ENCODE measurements at regions not wholly inside any gene's neighbourhood (a gene's known extent, or its start where the extent isn't known, plus 50 kb on each side); places are given as distances from the start of the nearest gene placed in this dataset.

DNA sequence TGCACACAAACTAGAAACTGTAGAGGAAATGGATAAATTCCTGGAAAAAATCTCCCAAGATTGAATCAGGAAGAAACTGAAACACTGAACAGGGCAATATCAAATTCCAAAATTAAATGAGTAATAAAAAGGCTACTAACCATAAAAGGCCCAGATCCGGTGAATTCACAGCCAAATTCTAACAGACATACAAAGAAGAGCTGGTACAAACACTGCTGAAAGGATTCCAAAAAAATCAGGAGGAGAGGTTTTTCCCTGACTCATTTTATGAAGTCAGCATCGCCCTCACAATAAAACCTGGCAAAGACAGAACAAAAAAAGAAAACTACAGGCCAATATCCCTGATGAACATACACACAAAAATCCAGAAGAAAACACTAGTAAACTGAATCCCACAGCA is 462.4 kb upstream of the THBS1 start:
- ChIA-PET POLR2A (no interaction called here), CTCF (no interaction called here)
- DNase-seq (ENCODE audit: low spot score) (no peak), ATAC-seq (no peak)
- H3K27ac Mint-ChIP-seq, result no peak overlapping the region
- H3K36me3 Mint-ChIP-seq, result peaks cover 16% of the 10 kb centered on the region
- peaks cover 32% of the 10 kb centered on the region for H3K9me3 Mint-ChIP-seq
- TF ChIP-seq CTCF (IDR thresholded peaks at IDR 0.05) (no peak), JUN (CRISPR knock-in tag; IDR thresholded peaks at IDR 0.05) (no peak), E2F5 (CRISPR knock-in tag; IDR thresholded peaks at IDR 0.05) (no peak), PRRX2 (CRISPR knock-in tag; IDR thresholded peaks at IDR 0.05) (no peak), ELF4 (CRISPR knock-in tag; IDR thresholded peaks at IDR 0.05; ENCODE audit: low read depth) (no peak), ZNF423 (CRISPR knock-in tag; IDR thresholded peaks at IDR 0.05) (no peak), USF2 (CRISPR knock-in tag; IDR thresholded peaks at IDR 0.05) (no peak), NFE2L1 (CRISPR knock-in tag; IDR thresholded peaks at IDR 0.05) (no peak), PRDM15 (CRISPR knock-in tag; IDR thresholded peaks at IDR 0.05) (no peak), SMAD4 (CRISPR knock-in tag; IDR thresholded peaks at IDR 0.05) (no peak), MYBL2 (CRISPR knock-in tag; IDR thresholded peaks at IDR 0.05) (no peak), SMAD3 (CRISPR knock-in tag; IDR thresholded peaks at IDR 0.05; ENCODE audit: borderline replicate concordance) (no peak), ZNF232 (CRISPR knock-in tag; IDR thresholded peaks at IDR 0.05) (no peak), SOX15 (CRISPR knock-in tag; IDR thresholded peaks at IDR 0.05) (no peak)
- TF ChIP-seq, protein P1, sequence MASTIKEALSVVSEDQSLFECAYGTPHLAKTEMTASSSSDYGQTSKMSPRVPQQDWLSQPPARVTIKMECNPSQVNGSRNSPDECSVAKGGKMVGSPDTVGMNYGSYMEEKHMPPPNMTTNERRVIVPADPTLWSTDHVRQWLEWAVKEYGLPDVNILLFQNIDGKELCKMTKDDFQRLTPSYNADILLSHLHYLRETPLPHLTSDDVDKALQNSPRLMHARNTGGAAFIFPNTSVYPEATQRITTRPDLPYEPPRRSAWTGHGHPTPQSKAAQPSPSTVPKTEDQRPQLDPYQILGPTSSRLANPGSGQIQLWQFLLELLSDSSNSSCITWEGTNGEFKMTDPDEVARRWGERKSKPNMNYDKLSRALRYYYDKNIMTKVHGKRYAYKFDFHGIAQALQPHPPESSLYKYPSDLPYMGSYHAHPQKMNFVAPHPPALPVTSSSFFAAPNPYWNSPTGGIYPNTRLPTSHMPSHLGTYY (CRISPR knock-in tag; IDR thresholded peaks at IDR 0.05), result no peak
- no peak overlapping the region for H3K4me3 Mint-ChIP-seq
- H3K27me3 Mint-ChIP-seq (ENCODE audit: low read depth), result no peaks in the 10 kb centered on the region
- no peaks in the 10 kb centered on the region for H3K4me1 Mint-ChIP-seq

GRCh38 chr15:39124155-39124552 is 456.7 kb upstream of the THBS1 start:
- CTCF ChIA-PET, result no interaction called here
- peaks cover 16% of the 10 kb centered on the region for H3K4me1 Mint-ChIP-seq
- POLR2A ChIA-PET, result no interaction called here
- DNase-seq (ENCODE audit: low spot score) (no peak), ATAC-seq (no peak)
- no peak overlapping the region for H3K4me3 Mint-ChIP-seq
- no peaks in the 10 kb centered on the region for H3K27me3 Mint-ChIP-seq (ENCODE audit: low read depth)
- no peaks in the 10 kb centered on the region for H3K9me3 Mint-ChIP-seq
- H3K36me3 Mint-ChIP-seq, result no peaks in the 10 kb centered on the region
- no peak overlapping the region for H3K27ac Mint-ChIP-seq
- no peak for TF ChIP-seq ZNF396 (CRISPR knock-in tag; IDR thresholded peaks at IDR 0.05; ENCODE audit: borderline replicate concordance)
- no peak for TF ChIP-seq TCF7 (CRISPR knock-in tag; IDR thresholded peaks at IDR 0.05; ENCODE audit: low read depth)
- TF ChIP-seq, protein P2, sequence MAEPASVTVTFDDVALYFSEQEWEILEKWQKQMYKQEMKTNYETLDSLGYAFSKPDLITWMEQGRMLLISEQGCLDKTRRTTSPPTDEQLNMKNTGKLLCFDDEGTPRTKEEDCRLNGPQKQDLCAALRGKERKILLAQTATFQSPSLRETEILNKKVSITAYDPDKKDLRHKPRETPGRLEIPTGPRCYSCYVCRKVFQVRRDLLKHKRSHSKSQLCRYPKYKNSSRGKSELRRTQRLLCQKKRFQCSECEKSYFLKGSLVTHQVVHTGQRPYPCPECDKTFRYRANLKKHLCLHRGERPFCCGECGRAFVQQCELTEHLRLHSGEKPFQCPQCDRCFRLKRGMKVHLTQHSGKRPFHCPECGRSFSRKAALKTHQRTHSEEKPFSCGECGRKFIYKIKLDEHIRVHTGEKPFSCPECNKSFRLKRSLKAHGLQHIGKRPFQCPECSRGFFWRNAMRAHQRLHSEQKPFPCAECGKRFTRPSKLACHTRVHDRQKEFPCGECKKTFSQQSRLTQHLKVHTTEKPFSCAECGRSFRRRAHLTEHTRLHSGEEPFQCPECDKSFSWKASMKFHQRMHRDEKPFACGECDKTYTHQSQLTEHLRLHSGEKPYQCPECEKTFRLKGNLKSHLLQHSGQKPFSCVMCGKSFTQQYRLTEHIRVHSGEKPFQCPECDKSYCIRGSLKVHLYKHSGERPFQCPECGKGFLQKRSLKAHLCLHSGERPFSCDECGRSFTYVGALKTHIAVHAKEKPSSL (CRISPR knock-in tag; conservative IDR thresholded peaks at IDR 0.05), result no peak
- TF ChIP-seq CREB1 (CRISPR knock-in tag; IDR thresholded peaks at IDR 0.05), result no peak
- TF ChIP-seq ESRRA (CRISPR knock-in tag; IDR thresholded peaks at IDR 0.05; ENCODE audit: borderline replicate concordance), result no peak
- TF ChIP-seq ZNF138 (CRISPR knock-in tag; conservative IDR thresholded peaks at IDR 0.05), result no peak
- TF ChIP-seq FOXJ3 (CRISPR knock-in tag; IDR thresholded peaks at IDR 0.05; ENCODE audit: borderline replicate concordance), result no peak
- TF ChIP-seq, protein P3, sequence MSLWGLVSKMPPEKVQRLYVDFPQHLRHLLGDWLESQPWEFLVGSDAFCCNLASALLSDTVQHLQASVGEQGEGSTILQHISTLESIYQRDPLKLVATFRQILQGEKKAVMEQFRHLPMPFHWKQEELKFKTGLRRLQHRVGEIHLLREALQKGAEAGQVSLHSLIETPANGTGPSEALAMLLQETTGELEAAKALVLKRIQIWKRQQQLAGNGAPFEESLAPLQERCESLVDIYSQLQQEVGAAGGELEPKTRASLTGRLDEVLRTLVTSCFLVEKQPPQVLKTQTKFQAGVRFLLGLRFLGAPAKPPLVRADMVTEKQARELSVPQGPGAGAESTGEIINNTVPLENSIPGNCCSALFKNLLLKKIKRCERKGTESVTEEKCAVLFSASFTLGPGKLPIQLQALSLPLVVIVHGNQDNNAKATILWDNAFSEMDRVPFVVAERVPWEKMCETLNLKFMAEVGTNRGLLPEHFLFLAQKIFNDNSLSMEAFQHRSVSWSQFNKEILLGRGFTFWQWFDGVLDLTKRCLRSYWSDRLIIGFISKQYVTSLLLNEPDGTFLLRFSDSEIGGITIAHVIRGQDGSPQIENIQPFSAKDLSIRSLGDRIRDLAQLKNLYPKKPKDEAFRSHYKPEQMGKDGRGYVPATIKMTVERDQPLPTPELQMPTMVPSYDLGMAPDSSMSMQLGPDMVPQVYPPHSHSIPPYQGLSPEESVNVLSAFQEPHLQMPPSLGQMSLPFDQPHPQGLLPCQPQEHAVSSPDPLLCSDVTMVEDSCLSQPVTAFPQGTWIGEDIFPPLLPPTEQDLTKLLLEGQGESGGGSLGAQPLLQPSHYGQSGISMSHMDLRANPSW (CRISPR knock-in tag; conservative IDR thresholded peaks at IDR 0.05; ENCODE audit: low read depth), result no peak
- no peak for TF ChIP-seq FOXK1 (CRISPR knock-in tag; IDR thresholded peaks at IDR 0.05)
